Uterus (tissue), 2 donors: ENCODE measurements at regions not wholly inside any gene's neighbourhood (a gene's known extent, or its start where the extent isn't known, plus 50 kb on each side); places are given as distances from the start of the nearest gene placed in this dataset.

Experiments
- CTCF ChIP-seq, 4 experiments: fragments of 200-600 bp in 2 of 4; fragments of 450-650 bp in 2 of 4; sonication (generic) in 2 of 4; IDR thresholded peaks; one replicate each; pipeline ENCODE4 v1.5.1; 2016 to 2019; ENCODE audit warnings: antibody characterized with exemption in 4 of 4, mild to moderate bottlenecking in 2 of 4, moderate library complexity in 1 of 4
- POLR2A ChIP-seq, 2 donors: fragments of 450-650 bp; IDR thresholded peaks; one replicate each; pipeline ENCODE4 v1.6.1; 2016; ENCODE audit warnings: antibody characterized with exemption in 2 of 2, mild to moderate bottlenecking in 1 of 2, moderate library complexity in 1 of 2

- no peak for TF ChIP-seq CTCF (IDR thresholded peaks at IDR 0.05)
- no peak for TF ChIP-seq POLR2A (IDR thresholded peaks at IDR 0.05)
These were observed 68.7 kb downstream of the MBL2 start for GRCh38 chr10:52703898-52704297.
